ENCODE measurements at regions not wholly inside any gene's neighbourhood (a gene's known extent, or its start where the extent isn't known, plus 50 kb on each side); places are given as distances from the start of the nearest gene placed in this dataset.
A peak's percentile ranks its signal among the peaks of the same experiment; 100 is the strongest.

DNA sequence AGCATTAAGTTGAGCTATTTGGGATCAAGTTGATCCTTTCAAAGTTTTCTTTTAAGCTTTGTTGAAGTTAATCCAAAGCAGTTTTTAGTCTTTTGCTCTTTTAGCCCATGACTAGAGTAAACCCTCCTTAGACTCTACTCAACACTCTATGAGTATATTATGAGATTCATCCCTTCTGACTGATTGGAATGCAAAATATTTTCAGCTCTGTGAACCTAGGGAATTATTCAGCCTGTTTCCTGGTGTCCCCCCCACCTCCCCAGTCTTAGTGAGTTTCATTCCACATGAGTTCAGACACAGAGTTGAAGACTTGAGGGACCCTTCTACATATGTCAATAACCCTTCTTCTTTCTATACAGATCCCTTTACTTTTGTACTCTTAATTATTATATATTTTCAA is 413.7 kb downstream of the RFPL4B start:
- Mint-ChIP-seq H3K36me3 (ENCODE audit: low read depth) (peaks cover 5% of the 10 kb centered on the region), H3K27ac (no peak overlapping the region), H3K4me3 (no peak overlapping the region), H3K27me3 (ENCODE audit: insufficient read depth) (no peaks in the 10 kb centered on the region), H3K9me3 (no peaks in the 10 kb centered on the region; the same call in 1 of the 2 replicates), H3K4me1 (ENCODE audit: low read depth) (peaks cover 12% of the 10 kb centered on the region)
- peak; percentile 30 for DNase-seq
- no peak for TF ChIP-seq CTCF (IDR thresholded peaks at IDR 0.05)

GRCh38 chr6:112761740-112762139 is 414.6 kb downstream of the RFPL4B start:
- no peak for TF ChIP-seq CTCF (IDR thresholded peaks at IDR 0.05)
- H3K4me1 Mint-ChIP-seq (ENCODE audit: low read depth) = peaks cover 12% of the 10 kb centered on the region
- peaks cover 7% of the 10 kb centered on the region for H3K36me3 Mint-ChIP-seq (ENCODE audit: low read depth)
- no peak for DNase-seq
- H3K27ac Mint-ChIP-seq = no peak overlapping the region
- H3K9me3 Mint-ChIP-seq = peaks cover 1% of the 10 kb centered on the region
- no peaks in the 10 kb centered on the region for H3K27me3 Mint-ChIP-seq (ENCODE audit: insufficient read depth)
- H3K4me3 Mint-ChIP-seq = no peak overlapping the region

- H3K4me1 Mint-ChIP-seq (ENCODE audit: low read depth) = peaks cover 12% of the 10 kb centered on the region
- H3K36me3 Mint-ChIP-seq (ENCODE audit: low read depth) = peaks cover 20% of the 10 kb centered on the region
- H3K4me3 Mint-ChIP-seq = no peak overlapping the region
- TF ChIP-seq CTCF (IDR thresholded peaks at IDR 0.05) = no peak
- H3K27ac Mint-ChIP-seq = no peak overlapping the region
- H3K27me3 Mint-ChIP-seq (ENCODE audit: insufficient read depth) = no peaks in the 10 kb centered on the region
- H3K9me3 Mint-ChIP-seq = peaks cover 19% of the 10 kb centered on the region
- DNase-seq = no peak
Observed at GRCh38 chr6:112764377-112764776, 417.2 kb downstream of the RFPL4B start.

DNA sequence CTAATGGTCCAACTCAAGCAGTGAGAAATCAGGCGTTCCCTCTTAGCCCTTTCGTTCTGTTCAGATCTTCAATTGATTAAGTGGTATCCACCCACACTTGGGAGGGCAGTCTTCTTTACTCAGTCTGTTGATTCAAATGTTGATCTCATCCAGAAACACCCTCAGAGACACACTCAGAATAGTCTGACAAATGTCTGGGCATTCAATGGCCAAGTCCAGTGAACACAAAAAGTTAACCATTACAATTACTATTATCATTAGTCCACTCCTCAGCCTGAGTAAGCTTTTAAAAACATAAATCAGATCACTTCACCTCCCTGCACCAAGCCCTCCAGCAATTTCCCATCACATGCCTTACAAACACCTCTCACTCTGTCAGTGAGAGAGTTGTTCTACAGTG is 423.2 kb downstream of the RFPL4B start:
- no peak for DNase-seq
- Mint-ChIP-seq H3K27ac (no peak overlapping the region), H3K36me3 (ENCODE audit: low read depth) (peaks cover 16% of the 10 kb centered on the region), H3K9me3 (peaks cover 19% of the 10 kb centered on the region), H3K4me3 (no peak overlapping the region), H3K4me1 (ENCODE audit: low read depth) (peaks cover 17% of the 10 kb centered on the region), H3K27me3 (ENCODE audit: insufficient read depth) (no peaks in the 10 kb centered on the region)
- no peak for TF ChIP-seq CTCF (IDR thresholded peaks at IDR 0.05)

DNA sequence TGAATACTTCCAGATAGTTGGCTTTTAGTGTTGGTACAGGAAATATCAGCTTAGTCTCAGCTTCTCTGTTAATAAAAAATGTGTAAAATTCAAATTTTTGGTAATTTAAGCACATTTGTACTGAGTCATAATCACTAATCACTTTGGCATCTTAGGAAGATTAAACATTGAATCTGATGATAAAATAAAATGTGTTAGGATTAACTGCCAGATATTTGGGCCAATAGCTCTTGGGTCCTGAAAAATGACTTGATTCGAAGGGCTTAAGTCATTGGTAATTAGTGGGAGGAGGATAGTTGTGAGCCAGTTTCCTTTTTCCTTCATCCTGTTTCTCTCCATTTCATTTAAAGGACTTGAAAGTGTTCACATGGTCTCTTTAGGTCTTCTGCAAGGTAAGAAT is 426.1 kb downstream of the RFPL4B start:
- no peak for TF ChIP-seq CTCF (IDR thresholded peaks at IDR 0.05)
- no peak for DNase-seq
- Mint-ChIP-seq H3K4me3 (peak overlapping the region; percentile 29), H3K4me1 (ENCODE audit: low read depth) (peaks cover 17% of the 10 kb centered on the region), H3K27me3 (ENCODE audit: insufficient read depth) (no peaks in the 10 kb centered on the region), H3K27ac (peak overlapping the region; percentile 32; the same call in 1 of the 2 replicates), H3K36me3 (ENCODE audit: low read depth) (peaks cover 5% of the 10 kb centered on the region), H3K9me3 (peaks cover 7% of the 10 kb centered on the region)

DNA sequence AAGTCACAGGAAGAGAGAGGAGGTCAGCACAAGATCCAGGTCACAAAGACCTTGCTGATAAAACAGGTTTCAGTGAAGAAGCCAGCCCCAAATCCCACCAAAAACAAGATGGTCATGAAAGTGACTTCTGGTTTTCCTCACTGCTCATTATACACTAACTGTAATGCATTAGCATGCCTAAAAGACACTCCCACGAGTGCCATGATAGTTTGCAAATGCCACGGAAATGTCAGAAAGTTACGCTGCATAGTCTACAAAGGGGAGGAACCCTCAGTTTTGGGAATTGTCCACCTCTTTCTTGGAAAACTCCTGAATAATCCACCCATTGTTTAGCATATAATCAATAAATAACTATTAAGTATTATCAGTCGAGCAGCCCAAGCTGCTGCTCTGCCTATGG is 427.2 kb downstream of the RFPL4B start:
- H3K27me3 Mint-ChIP-seq (ENCODE audit: insufficient read depth) = no peaks in the 10 kb centered on the region

More for the DNA sequence above, 427.2 kb downstream of the RFPL4B start:
- peaks cover 18% of the 10 kb centered on the region for H3K4me1 Mint-ChIP-seq (ENCODE audit: low read depth)
- no peaks in the 10 kb centered on the region for H3K9me3 Mint-ChIP-seq
- no peak overlapping the region for H3K27ac Mint-ChIP-seq
- no peak overlapping the region for H3K4me3 Mint-ChIP-seq
- DNase-seq = no peak
- no peaks in the 10 kb centered on the region for H3K36me3 Mint-ChIP-seq (ENCODE audit: low read depth)
- no peak for TF ChIP-seq CTCF (IDR thresholded peaks at IDR 0.05)

Data from HFFc6 (cell line).